NCI-H146 (cell line): ENCODE measurements at regions not wholly inside any gene's neighbourhood (a gene's known extent, or its start where the extent isn't known, plus 50 kb on each side); places are given as distances from the start of the nearest gene placed in this dataset.
"Not testable (repeated sequence)": the region's sequence is repeated elsewhere in the genome, so short reads cannot be mapped to it uniquely, and the experiment has no call there.

Source experiments
- DNase-seq: peaks from one replicate; lab custom pipeline; 2025; lab: John Stamatoyannopoulos, UW

GRCh38 chr2:142716463-142717242, 160.8 kb upstream of the KYNU start:
- no peak for DNase-seq

- DNase-seq = no peak
Observed at GRCh38 chr2:142714600-142714999, 162.9 kb upstream of the KYNU start.

GRCh38 chr2:142710336-142710735, 167.1 kb upstream of the KYNU start:
- no peak for DNase-seq

GRCh38 chr2:142707318-142707717, 170.1 kb upstream of the KYNU start:
- no peak for DNase-seq

- DNase-seq = not testable (repeated sequence)
Observed at GRCh38 chr2:142702397-142702796, 175.1 kb upstream of the KYNU start.

- DNase-seq = not testable (repeated sequence)
Observed at GRCh38 chr2:142695350-142696257, 181.9 kb upstream of the KYNU start.

GRCh38 chr2:142694282-142694681, 183.2 kb upstream of the KYNU start:
- DNase-seq = no peak

- no peak for DNase-seq
Observed at GRCh38 chr2:142693171-142693950, 184.1 kb upstream of the KYNU start.

GRCh38 chr2:142688856-142689605, 188.4 kb upstream of the KYNU start:
- DNase-seq = no peak

- DNase-seq = no peak
Observed at GRCh38 chr2:142687509-142687908, 190.0 kb upstream of the KYNU start.

- DNase-seq = no peak
Observed at GRCh38 chr2:142687075-142687474, 190.4 kb upstream of the KYNU start.

- DNase-seq = no peak
Observed at GRCh38 chr2:142684667-142685066, 192.8 kb upstream of the KYNU start.

- no peak for DNase-seq
Observed at GRCh38 chr2:142682528-142682927, 194.9 kb upstream of the KYNU start.

GRCh38 chr2:142681952-142682351, 195.5 kb upstream of the KYNU start:
- no peak for DNase-seq

- DNase-seq = no peak
Observed at GRCh38 chr2:142678164-142678563, 199.3 kb upstream of the KYNU start.

- no peak for DNase-seq
Observed at GRCh38 chr2:142675398-142675797, 202.1 kb upstream of the KYNU start.

GRCh38 chr2:142673836-142674235, 203.6 kb upstream of the KYNU start:
- no peak for DNase-seq

GRCh38 chr2:142672698-142673097, 204.8 kb upstream of the KYNU start:
- DNase-seq = no peak

GRCh38 chr2:142670362-142670761, 207.1 kb upstream of the KYNU start:
- no peak for DNase-seq

GRCh38 chr2:142668420-142668819, 209.0 kb upstream of the KYNU start:
- DNase-seq = no peak

GRCh38 chr2:142665241-142665640, 212.2 kb upstream of the KYNU start:
- DNase-seq = no peak

GRCh38 chr2:142650601-142651000, 226.9 kb upstream of the KYNU start:
- DNase-seq = no peak
